ENCODE measurements at regions not wholly inside any gene's neighbourhood (a gene's known extent, or its start where the extent isn't known, plus 50 kb on each side); places are given as distances from the start of the nearest gene placed in this dataset.

DNA sequence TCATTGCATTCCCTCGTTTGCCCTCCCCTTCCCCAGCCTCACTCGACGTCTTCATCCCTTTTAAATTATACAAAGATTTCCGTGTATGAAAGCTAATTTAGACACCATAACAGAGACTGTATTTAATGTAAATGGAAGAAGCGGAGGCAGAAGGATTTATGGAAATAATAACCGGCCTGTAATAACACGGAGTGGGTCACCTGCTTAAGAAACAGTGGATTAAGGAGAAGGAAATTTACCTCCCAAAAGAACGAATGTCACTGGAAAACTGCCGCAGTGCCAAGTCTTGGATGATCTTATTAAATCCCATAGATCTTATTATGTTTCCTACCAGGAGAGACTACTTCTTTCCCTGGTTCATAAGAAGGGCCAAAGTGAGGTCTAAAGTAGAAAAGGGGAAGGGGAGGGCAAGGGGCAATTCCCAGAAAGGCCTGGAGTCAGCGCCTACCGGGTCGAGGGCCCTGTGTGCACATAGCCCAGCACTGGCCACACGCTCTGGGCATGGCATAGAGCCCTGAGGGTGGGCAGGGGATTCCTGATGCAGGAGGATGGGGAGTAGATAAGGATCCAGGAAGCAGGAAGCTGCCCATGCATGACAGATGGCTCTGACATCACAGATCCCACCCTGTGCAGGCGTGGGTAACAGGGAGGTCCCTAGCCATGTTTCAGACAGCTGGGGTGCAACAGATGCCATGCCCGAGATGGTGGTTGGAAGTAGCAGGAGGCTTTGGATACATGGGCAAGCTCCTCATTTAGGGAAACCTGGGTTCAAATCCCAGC lies 56.2 kb upstream of the RPL38 start:
- Histone ChIP-seq H3K27me3 (replicated peaks in 1 of 4; ENCODE audit: control extremely low read depth in 1 of 4, control insufficient read depth in 3 of 4, insufficient read depth in 4 of 4, low read length in 3 of 4) (peaks cover 0 to 14% (median 2%) of the 10 kb centered on the region in 4 experiments), H3K27ac (ENCODE audit: low read length in 2 of 2) (no peak overlapping the region), H4K20me1 (ENCODE audit: control insufficient read depth, insufficient read depth, low read length, poor library complexity, severe bottlenecking) (no peaks in the 10 kb centered on the region), H3K4me2 (replicated peaks; ENCODE audit: low read depth, low read length, poor library complexity, severe bottlenecking) (no peak overlapping the region), H3K9me3 (ENCODE audit: control extremely low read depth in 1 of 3, control insufficient read depth in 2 of 3, insufficient read depth in 1 of 3, low read length in 2 of 3) (peaks cover 6 to 17% (median 15%) of the 10 kb centered on the region in 3 donors), H3K4me3 (ENCODE audit: control extremely low read depth in 1 of 5, extremely low read depth in 1 of 5, insufficient read depth in 1 of 5, low read depth in 2 of 5, low read length in 4 of 5) (no peak overlapping the region), H3K36me3 (replicated peaks in 1 of 2; ENCODE audit: control extremely low read depth in 1 of 2, control insufficient read depth in 1 of 2, extremely low read depth in 1 of 2, insufficient read depth in 2 of 2, low read length in 1 of 2) (no peaks in the 10 kb centered on the region), H3K9ac (ENCODE audit: low read length) (no peak overlapping the region), H3K4me1 (ENCODE audit: control insufficient read depth in 2 of 2, insufficient read depth in 2 of 2, low read length in 2 of 2) (no peaks in the 10 kb centered on the region), H3K79me2 (ENCODE audit: control insufficient read depth, insufficient read depth, low read length) (no peaks in the 10 kb centered on the region), H2AFZ (ENCODE audit: insufficient read depth, low read depth, low read length, poor library complexity, severe bottlenecking) (no peak overlapping the region)
- intact Hi-C loops (cut with micrococcal nuclease): no loop called here
- ChIA-PET CTCF (no interaction called here), POLR2A (no interaction called here)
- DNase-seq (no peak), ATAC-seq (ENCODE audit: low read depth) (no peak)
- H3K9me3 Mint-ChIP-seq (ENCODE audit: insufficient read depth): peaks cover 13% of the 10 kb centered on the region
- H3K4me3 Mint-ChIP-seq: no peak overlapping the region
- no peak overlapping the region for H3K27ac Mint-ChIP-seq
- TF ChIP-seq EZH2 (IDR thresholded peaks at IDR 0.05; ENCODE audit: borderline replicate concordance, insufficient read depth, low read depth, low read length, poor library complexity, severe bottlenecking): no peak
- TF ChIP-seq, protein P1, sequence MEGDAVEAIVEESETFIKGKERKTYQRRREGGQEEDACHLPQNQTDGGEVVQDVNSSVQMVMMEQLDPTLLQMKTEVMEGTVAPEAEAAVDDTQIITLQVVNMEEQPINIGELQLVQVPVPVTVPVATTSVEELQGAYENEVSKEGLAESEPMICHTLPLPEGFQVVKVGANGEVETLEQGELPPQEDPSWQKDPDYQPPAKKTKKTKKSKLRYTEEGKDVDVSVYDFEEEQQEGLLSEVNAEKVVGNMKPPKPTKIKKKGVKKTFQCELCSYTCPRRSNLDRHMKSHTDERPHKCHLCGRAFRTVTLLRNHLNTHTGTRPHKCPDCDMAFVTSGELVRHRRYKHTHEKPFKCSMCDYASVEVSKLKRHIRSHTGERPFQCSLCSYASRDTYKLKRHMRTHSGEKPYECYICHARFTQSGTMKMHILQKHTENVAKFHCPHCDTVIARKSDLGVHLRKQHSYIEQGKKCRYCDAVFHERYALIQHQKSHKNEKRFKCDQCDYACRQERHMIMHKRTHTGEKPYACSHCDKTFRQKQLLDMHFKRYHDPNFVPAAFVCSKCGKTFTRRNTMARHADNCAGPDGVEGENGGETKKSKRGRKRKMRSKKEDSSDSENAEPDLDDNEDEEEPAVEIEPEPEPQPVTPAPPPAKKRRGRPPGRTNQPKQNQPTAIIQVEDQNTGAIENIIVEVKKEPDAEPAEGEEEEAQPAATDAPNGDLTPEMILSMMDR (IDR thresholded peaks at IDR 0.05): no peak
- peaks cover 31% of the 10 kb centered on the region for H3K27me3 Mint-ChIP-seq
- no peaks in the 10 kb centered on the region for H3K4me1 Mint-ChIP-seq
- 81% methylated on average over 6 of the region's 15 CpGs for WGBS (ENCODE audit: insufficient coverage)

DNA sequence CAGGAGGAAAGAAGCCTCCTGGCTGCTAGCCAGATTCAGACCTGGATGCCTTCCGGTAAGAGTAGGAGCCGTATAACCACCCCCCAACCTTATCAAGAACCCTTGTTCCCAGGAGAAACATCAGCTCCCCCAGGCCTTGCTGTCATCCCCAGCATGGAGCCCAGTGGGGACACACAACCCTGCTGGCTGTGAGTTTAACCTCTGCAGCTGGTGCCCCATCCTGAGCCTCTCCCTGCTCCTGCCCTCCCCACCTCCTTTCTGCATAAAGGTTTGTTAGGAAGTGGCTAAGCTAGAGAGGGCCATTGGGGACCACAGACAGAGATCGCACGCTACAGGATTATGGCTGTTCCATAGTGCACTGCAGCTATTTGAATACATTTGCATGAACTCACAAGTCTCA lies 55.5 kb upstream of the RPL38 start:
- WGBS (ENCODE audit: insufficient coverage): 100% methylated on average over 4 of the region's 4 CpGs
- H3K36me3 ChIP-seq (replicated peaks in 1 of 2; ENCODE audit: control extremely low read depth in 1 of 2, control insufficient read depth in 1 of 2, extremely low read depth in 1 of 2, insufficient read depth in 2 of 2, low read length in 1 of 2): no peaks in the 10 kb centered on the region
- H3K27ac ChIP-seq (ENCODE audit: low read length in 2 of 2): no peak overlapping the region

More for the DNA sequence above, 55.5 kb upstream of the RPL38 start:
- ChIA-PET POLR2A (no interaction called here), CTCF (no interaction called here)
- H3K4me3 ChIP-seq (ENCODE audit: control extremely low read depth in 1 of 5, extremely low read depth in 1 of 5, insufficient read depth in 1 of 5, low read depth in 2 of 5, low read length in 4 of 5): no peak overlapping the region
- H3K79me2 ChIP-seq (ENCODE audit: control insufficient read depth, insufficient read depth, low read length): no peaks in the 10 kb centered on the region
- Mint-ChIP-seq H3K27ac (no peak overlapping the region), H3K9me3 (ENCODE audit: insufficient read depth) (peaks cover 8% of the 10 kb centered on the region), H3K27me3 (peaks cover 31% of the 10 kb centered on the region), H3K4me1 (no peaks in the 10 kb centered on the region), H3K4me3 (no peak overlapping the region)
- H4K20me1 ChIP-seq (ENCODE audit: control insufficient read depth, insufficient read depth, low read length, poor library complexity, severe bottlenecking): no peaks in the 10 kb centered on the region
- no peak overlapping the region for H3K4me2 ChIP-seq (replicated peaks; ENCODE audit: low read depth, low read length, poor library complexity, severe bottlenecking)
- intact Hi-C loops (cut with micrococcal nuclease): no loop called here
- H3K4me1 ChIP-seq (ENCODE audit: control insufficient read depth in 2 of 2, insufficient read depth in 2 of 2, low read length in 2 of 2): no peaks in the 10 kb centered on the region
- DNase-seq: no peak
- H3K9me3 ChIP-seq (ENCODE audit: control extremely low read depth in 1 of 3, control insufficient read depth in 2 of 3, insufficient read depth in 1 of 3, low read length in 2 of 3): peaks cover 1 to 13% (median 10%) of the 10 kb centered on the region in 3 donors
- peaks cover 0 to 14% (median 2%) of the 10 kb centered on the region in 4 experiments for H3K27me3 ChIP-seq (replicated peaks in 1 of 4; ENCODE audit: control extremely low read depth in 1 of 4, control insufficient read depth in 3 of 4, insufficient read depth in 4 of 4, low read length in 3 of 4)
- no peak overlapping the region for H3K9ac ChIP-seq (ENCODE audit: low read length)
- no peak for ATAC-seq (ENCODE audit: low read depth)
- no peak overlapping the region for H2AFZ ChIP-seq (ENCODE audit: insufficient read depth, low read depth, low read length, poor library complexity, severe bottlenecking)
- TF ChIP-seq, protein P1 (IDR thresholded peaks at IDR 0.05): no peak
- TF ChIP-seq EZH2 (IDR thresholded peaks at IDR 0.05; ENCODE audit: borderline replicate concordance, insufficient read depth, low read depth, low read length, poor library complexity, severe bottlenecking): no peak

Measured in B cell (primary cell).